Fibroblast of pulmonary artery (primary cell): ENCODE measurements at regions not wholly inside any gene's neighbourhood (a gene's known extent, or its start where the extent isn't known, plus 50 kb on each side); places are given as distances from the start of the nearest gene placed in this dataset.

ENCODE experiments used
- DNase-seq: peaks from one replicate; pipeline ENCODE4 v3.0.0-alpha.2; 2010; ENCODE audit warnings: low read depth
- H3K4me3 ChIP-seq: replicated peaks from 2 replicates; pipeline ENCODE4 v1.5.1; 2011; ENCODE audit warnings: low read depth, mild to moderate bottlenecking, control low read depth, low read length, moderate library complexity
- TF ChIP-seq, protein P1 (sequence below): IDR thresholded peaks from 2 replicates; pipeline ENCODE4 v1.5.1; 2011; ENCODE audit warnings: mild to moderate bottlenecking, control low read depth, low read length, inconsistent platforms; ENCODE audit errors: missing control alignments

DNA sequence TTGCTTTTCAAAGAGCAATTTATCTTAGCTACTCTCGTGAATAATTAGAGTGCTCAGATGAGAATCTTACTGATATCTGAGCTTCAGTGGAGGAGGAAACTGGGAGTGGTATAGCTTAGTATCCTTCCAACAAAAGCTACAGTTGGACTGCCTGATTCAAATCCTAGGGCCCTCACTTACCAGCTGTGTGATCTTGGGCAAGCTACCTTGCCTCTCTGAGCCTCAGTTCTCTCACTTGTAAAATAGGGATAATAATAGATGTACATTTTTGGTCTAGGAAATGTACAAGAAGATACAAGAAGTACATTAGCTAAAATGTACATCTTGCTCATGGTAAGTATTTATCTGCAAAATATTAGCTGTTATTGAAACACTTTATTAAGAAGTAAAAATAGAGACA is 502.0 kb downstream of the HAPSTR1 start:
- no peak overlapping the region for H3K4me3 ChIP-seq
- TF ChIP-seq, protein P1, sequence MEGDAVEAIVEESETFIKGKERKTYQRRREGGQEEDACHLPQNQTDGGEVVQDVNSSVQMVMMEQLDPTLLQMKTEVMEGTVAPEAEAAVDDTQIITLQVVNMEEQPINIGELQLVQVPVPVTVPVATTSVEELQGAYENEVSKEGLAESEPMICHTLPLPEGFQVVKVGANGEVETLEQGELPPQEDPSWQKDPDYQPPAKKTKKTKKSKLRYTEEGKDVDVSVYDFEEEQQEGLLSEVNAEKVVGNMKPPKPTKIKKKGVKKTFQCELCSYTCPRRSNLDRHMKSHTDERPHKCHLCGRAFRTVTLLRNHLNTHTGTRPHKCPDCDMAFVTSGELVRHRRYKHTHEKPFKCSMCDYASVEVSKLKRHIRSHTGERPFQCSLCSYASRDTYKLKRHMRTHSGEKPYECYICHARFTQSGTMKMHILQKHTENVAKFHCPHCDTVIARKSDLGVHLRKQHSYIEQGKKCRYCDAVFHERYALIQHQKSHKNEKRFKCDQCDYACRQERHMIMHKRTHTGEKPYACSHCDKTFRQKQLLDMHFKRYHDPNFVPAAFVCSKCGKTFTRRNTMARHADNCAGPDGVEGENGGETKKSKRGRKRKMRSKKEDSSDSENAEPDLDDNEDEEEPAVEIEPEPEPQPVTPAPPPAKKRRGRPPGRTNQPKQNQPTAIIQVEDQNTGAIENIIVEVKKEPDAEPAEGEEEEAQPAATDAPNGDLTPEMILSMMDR: no peak
- no peak for DNase-seq

GRCh38 chr16:9594047-9594446 is 502.6 kb downstream of the HAPSTR1 start:
- no peak for DNase-seq
- TF ChIP-seq, protein P1: no peak
- H3K4me3 ChIP-seq: no peak overlapping the region

GRCh38 chr16:9594946-9595345 is 503.5 kb downstream of the HAPSTR1 start:
- no peak for DNase-seq
- no peak overlapping the region for H3K4me3 ChIP-seq
- TF ChIP-seq, protein P1: no peak

- no peak for DNase-seq
- no peak overlapping the region for H3K4me3 ChIP-seq
- TF ChIP-seq, protein P1: no peak
Observed at GRCh38 chr16:9595393-9595792, 503.9 kb downstream of the HAPSTR1 start.

DNA sequence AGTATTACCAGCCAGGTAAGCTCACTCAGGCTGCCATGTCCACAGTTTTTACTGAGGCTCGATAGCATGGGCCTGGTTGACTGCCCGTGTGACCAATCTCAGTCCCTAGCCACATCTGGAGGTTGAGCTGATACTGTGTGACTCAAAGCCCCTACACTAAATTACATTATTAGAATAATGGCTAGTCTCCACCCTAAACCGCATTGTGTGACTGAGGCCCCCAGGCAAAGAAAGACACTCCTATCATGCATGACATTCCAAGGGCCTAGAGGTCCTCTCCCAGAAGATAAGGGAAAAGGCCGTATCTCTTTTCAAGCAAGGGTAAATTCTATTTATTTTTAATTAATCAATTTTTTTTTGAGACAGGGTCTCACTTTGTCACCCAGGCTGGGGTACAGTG is 505.3 kb downstream of the HAPSTR1 start:
- no peak for DNase-seq
- TF ChIP-seq, protein P1: no peak
- no peak overlapping the region for H3K4me3 ChIP-seq

DNA sequence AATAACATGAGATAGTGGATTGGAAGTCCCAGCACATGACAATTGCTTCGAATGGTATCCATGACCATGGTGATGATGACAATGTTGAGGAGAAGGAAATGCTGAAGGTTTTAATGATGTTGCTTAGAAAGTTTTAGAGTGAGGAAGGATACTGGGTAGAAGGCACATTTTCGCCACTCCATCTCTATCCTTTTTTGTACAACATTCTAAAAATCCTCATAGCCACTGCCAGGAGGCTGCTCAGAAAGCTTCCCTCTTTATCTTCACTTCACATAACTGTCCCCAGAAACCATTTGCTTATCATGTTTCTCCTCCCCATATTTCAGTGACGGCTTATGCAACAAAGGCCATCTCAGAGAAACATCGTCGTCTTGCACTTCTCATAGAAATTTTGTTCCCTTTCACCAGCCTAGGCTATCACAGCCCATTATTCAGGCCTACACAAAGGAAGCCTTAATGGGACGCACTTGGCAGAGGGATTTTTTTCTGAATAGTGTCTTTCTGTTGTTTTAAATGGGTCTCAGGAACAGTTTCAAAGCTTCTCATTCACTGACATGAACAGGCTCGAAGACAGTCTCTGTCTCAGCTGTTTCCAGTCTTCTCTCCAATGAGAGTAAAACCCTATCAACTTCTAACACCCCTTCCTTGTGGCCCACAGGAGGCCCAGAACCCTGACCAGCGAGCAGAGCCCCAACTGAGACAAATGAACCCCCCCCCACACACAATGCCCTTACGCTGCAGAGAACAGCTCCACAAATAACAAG is 506.7 kb downstream of the HAPSTR1 start:
- no peak for DNase-seq
- H3K4me3 ChIP-seq: no peak overlapping the region
- TF ChIP-seq, protein P1: no peak

DNA sequence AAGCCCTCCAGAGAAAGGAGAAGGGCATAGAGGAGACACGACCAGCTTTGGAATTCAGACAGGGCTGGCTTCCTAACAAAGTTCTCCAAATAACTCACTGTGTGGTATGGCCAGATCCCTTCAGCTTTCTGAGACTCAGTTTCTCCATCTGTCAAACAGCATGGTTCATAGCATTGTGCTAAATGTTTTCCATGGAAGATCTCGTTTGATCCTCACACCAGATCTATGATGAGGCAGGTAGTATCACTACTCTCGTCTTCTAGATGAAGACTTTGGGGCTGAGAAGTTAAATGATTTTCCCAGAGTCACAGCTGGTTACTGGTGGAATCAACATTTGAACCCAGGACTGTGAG is 507.3 kb downstream of the HAPSTR1 start:
- TF ChIP-seq, protein P1: no peak
- no peak overlapping the region for H3K4me3 ChIP-seq
- DNase-seq: no peak
